ENCODE measurements at regions not wholly inside any gene's neighbourhood (a gene's known extent, or its start where the extent isn't known, plus 50 kb on each side); places are given as distances from the start of the nearest gene placed in this dataset.
"Not testable (repeated sequence)": the region's sequence is repeated elsewhere in the genome, so short reads cannot be mapped to it uniquely, and the experiment has no call there.

DNA sequence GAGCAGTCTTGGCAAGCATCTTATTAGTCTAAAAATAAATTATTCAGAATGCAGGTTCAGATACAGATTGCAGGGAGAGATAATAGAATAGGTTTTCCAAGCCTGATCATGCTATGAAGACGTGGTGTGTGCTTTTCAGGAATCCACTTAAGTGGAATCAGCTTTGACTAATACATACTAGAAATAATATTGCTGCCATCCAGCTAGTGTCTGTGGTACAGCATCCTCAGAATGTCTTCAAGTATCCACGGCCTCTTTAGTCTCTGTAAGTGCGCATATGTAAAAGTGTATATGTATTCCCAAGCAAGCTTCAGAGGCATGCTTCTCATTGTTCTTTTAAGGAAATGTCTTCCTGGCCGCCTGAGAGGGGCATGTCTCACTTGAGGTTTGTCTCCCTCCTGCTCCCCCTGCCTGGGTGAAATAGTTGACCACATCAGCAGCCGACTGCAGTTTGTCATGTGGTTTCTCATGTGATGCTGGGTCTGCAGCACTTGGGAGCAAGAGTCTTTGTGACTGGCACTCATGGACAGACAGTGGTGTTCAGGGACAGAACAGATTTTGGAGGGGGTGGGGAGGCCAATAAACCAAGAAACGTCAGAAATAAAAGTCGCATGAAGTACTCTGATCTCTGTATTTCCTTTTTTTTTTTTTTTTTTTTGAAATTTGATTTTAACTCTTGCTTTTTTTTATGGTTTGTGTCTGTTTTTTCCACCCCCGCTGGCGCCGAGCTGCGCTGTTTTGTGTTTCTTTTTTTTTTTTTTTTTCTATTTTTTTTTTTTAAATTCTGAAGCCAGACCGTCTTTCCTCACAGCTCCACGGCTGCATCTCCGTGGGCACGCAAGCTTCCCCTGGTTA, 150.8 kb downstream of the PRL start:
- peak; percentile 37 for DNase-seq (ENCODE audit: low read depth, low spot score)

- DNase-seq (ENCODE audit: low read depth, low spot score), result no peak
Observed at GRCh38 chr6:22146678-22146930, 150.2 kb downstream of the PRL start.

- DNase-seq (ENCODE audit: low read depth, low spot score), result no peak
Observed at GRCh38 chr6:22146931-22147701, 149.7 kb downstream of the PRL start.

DNA sequence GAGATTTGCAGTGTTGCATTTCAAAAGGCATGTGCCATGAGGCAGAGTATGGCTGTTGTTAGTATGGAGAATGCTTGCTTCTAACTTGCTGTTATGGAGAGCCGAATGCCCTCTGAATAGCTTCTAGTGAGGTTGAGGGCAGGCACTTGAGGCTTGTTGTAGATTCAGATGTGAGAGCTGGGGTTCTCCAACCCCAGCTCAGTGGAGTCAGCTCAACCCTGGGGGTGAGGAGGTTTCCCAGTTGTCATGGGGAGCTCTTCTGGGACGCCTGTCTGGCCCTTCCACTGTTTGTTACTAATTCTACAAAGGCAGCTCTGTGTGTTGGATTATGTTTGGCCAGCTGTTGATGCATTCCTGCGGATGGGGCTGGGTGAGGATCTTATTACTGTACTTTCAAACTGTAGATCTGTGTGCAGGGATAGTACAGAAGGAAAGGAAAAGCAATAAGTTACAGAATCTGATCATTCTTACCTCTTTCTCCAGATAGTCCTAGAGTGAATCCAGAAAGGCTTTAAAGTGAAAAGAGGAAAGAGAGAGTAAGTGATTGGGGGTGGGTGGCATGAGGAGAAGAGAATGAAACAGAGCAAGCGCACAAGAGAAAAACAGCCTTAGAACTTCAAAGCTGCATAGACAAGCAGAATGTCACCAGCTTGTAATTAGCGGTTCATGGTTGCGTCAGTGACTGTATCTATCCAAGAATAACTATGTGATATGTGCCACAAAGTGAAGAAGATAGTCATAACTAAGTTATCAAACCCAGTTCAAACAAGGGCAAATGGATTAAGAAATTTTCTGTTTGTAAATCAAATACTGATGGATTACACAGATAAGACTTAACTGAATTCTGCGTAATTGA, 148.7 kb downstream of the PRL start:
- DNase-seq (ENCODE audit: low read depth, low spot score), result peak; percentile 79

DNA sequence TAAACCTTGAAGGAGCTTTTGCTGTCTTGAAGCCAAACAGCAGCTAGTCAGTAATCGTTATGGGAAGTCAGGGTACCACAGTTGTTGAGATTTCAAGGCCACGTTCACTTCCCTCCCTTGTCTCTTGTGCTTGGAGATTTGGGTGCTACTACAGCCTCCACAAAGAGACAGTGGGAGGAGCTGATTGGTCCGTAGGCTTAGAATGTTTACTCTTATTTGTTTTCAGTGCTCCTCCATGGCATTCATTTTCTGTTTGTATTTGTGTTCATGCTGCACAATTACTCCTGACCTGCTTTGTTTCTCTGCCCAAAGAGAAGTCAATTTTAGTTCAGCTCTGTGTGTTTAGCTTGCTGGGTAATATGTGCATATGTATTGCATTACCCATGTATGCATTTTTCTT, 147.7 kb downstream of the PRL start:
- no peak for DNase-seq (ENCODE audit: low read depth, low spot score)

GRCh38 chr6:22149501-22150367, 147.1 kb downstream of the PRL start:
- DNase-seq (ENCODE audit: low read depth, low spot score), result no peak

DNA sequence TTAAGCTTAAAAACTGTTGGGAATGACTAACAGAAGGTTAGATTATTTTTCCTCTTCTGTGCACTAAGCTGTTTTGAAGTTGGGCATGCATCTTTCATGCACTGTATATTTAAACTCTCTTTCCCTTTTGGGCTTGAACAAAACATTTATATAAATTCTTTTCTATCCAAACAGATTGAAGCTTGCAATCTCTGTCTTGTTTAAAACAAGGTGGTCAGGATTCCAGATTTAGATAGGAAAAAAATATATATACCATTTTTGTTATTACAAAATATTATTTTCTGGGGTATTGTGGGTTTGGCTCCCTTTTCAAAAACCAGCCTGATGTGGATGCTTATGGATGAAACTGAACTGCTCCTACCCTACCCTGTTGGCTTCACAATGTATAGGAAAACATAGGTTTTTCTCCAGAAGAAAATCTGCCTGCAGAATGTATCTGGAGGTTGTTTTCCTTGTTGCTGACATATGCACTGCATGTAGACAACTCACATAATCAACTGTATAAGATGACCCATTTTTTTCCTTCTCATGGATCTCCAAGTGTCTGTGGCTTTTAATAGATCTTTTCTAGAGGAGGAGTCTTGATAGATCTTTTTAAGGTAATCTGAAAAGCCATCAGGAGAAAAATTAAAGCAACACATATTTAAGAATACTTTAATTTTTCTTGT, 146.3 kb downstream of the PRL start:
- DNase-seq (ENCODE audit: low read depth, low spot score), result no peak

DNA sequence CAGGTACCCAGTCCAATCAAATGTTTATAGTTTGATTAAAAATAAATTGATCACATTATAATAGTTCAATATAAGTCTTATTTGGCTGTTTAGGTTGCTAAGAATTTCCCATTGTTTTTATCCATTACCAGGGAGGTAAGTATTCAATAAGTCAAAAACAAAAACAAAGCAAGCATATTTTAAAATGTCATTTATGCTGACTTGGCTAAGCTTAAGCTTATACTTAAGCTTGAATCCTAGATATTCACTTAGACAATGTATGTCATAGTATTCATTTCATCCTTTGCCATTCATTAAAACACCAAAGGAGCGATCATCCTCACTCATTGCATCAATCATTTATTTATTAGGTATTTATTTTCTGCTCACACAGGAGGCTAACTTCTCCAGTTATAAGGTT, 144.9 kb downstream of the PRL start:
- DNase-seq (ENCODE audit: low read depth, low spot score), result no peak

DNA sequence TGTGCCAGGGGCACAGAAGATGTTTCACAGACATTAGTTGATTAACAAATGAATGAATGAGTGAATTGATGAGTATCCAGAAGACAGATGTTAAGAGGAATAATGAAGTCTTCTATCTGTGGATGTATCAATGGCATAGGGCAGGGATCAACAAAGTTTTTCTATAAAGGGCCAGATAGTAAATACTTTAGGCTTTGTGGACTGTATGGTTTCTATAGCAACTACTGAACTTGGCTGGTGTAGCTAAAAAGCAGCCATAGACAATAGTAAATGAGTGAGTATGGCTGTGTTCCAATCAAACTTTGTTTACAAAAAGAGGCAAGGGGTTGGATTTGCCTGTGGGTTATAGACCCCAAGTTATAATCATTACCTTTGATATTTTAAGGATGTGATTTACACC, 144.0 kb downstream of the PRL start:
- no peak for DNase-seq (ENCODE audit: low read depth, low spot score)

- DNase-seq (ENCODE audit: low read depth, low spot score), result no peak
Observed at GRCh38 chr6:22153384-22154158, 143.3 kb downstream of the PRL start.

DNA sequence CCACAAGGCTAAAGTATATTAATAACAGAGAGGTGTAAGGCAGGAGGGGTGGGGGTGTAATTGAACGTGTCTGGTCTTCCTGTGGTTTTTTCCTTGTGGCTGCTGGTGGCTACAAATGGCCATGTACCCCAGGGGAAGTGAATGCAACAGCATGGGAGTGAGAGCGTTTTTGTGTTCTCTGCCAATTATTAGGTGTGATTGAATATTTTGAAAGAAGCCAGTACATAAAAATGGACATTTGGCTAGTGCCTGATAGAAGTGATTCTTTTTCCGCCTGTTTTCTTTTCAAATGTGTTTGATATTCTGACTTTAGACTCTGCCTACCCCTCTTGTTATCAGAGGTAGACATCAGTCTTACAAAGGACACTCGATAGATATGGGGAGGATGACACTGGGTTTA, 141.3 kb downstream of the PRL start:
- DNase-seq (ENCODE audit: low read depth, low spot score), result no peak

- no peak for DNase-seq (ENCODE audit: low read depth, low spot score)
Observed at GRCh38 chr6:22157233-22157632, 139.6 kb downstream of the PRL start.

- DNase-seq (ENCODE audit: low read depth, low spot score), result no peak
Observed at GRCh38 chr6:22164236-22164635, 132.6 kb downstream of the PRL start.

DNA sequence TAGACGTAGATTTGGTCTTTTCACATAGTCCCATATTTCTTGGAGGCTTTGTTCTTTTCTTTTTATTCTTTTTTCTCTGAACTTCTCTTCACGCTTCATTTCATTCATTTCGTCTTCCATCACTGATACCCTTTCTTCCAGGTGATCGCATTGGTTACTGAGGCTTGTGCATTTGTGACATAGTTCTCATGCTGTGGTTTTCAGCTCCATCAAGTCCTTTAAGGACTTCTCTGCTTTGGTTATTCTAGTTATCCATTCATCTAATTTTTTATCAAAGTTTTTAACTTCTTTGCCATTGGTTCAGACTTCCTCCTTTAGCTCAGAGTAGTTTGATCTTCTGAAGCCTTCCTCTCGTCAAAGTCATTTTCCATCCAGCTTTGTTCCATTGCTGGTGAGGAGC, 125.8 kb downstream of the PRL start:
- not testable (repeated sequence) for DNase-seq (ENCODE audit: low read depth, low spot score)

DNA sequence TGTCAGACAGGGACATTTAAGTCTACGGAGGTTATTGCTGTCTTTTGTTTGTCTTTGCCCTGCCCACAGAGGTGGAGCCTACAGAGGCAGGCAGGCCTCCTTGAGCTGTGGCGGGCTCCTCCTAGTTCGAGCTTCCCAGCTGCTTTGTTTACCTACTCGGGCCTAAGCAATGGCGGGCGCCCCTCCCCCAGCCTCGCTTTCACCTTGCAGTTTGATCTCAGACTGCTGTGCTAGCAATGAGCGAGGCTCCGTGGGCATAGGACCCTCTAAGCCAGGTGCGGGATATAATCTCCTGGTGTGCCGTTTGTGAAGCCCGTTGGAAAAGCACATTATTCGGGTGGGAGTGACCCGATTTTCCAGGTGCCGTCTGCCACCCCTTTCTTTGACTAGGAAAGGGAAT, 125.0 kb downstream of the PRL start:
- not testable (repeated sequence) for DNase-seq (ENCODE audit: low read depth, low spot score)

DNA sequence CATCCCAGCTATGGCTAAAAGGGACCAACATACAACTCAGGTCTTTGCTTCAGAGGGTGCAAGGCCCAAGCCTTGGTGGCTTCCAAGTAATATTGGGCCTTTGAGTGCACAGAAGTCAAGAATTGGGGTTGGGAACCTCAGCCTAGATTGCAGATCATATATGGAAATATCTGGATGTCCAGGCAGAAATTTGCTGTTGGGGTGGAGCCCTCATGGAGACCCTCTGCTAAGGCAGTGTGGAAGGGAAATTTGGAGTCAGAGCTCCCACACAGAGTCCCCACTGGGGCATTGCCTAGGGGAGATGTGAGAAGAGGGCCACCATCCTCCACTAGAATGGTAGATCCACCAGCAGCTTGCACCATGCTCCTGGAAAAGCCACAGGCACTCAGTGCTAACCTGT, 123.5 kb downstream of the PRL start:
- no peak for DNase-seq (ENCODE audit: low read depth, low spot score)

GRCh38 chr6:22180250-22180649, 116.6 kb downstream of the PRL start:
- DNase-seq (ENCODE audit: low read depth, low spot score), result not testable (repeated sequence)

DNA sequence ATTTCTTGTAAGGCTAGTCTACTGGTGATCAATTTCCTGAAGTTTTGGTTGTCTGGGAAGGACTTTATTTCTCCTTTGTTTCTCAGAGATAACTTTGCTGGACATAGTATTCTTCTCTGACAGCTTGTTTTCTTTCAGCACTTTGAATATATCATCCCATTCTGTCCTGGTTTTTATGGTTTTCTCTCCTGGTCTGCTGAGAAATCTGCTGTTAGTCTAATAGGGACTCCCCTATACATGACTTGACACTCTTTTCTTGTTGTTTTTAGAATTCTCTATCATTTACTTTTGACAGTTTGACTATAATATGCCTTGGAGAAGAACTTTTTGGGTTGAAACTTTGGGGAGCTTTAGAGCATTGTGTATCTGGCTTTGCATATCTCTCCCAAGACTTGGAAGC, 112.5 kb downstream of the PRL start:
- DNase-seq (ENCODE audit: low read depth, low spot score), result no peak

DNA sequence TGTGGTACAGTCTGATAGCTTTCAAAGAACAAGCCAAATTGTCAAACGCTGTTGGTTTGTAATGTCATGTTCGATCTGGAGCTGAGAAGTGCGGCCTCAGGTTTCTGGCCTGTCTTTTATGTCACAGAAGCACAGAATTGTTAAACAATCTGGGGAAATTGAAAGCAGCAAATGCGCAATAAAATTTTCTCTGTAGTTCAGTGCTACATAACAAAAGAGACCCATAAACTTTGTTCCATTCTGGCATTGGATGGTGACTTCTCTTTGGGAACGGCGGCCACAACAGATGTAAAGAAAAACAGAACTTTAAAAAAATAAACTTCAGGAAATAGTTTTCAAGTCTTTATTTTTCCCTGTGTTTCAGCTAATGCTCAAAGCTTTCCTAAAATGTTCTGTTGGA, 106.9 kb downstream of the PRL start:
- no peak for DNase-seq (ENCODE audit: low read depth, low spot score)
